GM12892 (cell line): ENCODE measurements at regions not wholly inside any gene's neighbourhood (a gene's known extent, or its start where the extent isn't known, plus 50 kb on each side); places are given as distances from the start of the nearest gene placed in this dataset.

Experiments
- POLR2A ChIP-seq: IDR thresholded peaks from 2 replicates; pipeline ENCODE4 v1.6.1; 2011; ENCODE audit warnings: low read depth, low read length, control low read depth
- POLR2AphosphoS5 ChIP-seq: IDR thresholded peaks from 2 replicates; pipeline ENCODE4 v1.6.1; 2011; ENCODE audit warnings: low read depth, low read length, control low read depth

DNA sequence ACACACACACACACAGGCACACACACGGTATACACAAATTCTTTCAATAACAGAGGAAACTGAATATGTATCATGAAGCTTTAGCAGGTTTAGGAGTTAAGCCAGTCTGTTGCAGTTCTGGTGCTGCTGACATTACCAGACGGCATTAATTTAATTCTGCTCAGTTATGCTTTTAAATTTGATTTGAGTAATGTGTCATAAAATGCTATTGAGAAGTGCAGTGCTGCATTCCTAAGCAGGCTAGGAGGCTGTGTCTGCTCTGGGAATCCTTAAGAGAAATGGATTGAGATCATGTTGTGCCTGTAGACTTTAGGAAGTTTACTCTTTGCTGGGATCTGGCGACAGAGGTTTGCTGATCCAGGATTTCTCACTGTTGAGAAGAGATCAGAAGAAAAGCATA is 733.8 kb downstream of the BRINP1 start:
- TF ChIP-seq POLR2A, result no peak
- no peak for TF ChIP-seq POLR2AphosphoS5
